HG02870 (cell line): ENCODE measurements at regions not wholly inside any gene's neighbourhood (a gene's known extent, or its start where the extent isn't known, plus 50 kb on each side); places are given as distances from the start of the nearest gene placed in this dataset.

ENCODE experiments used
- ATAC-seq: cut with Tn5 transposase; IDR thresholded peaks from one replicate; pipeline ENCODE4 v1.9.1; 2021; ENCODE audit warnings: mild to moderate bottlenecking, moderate library complexity; ENCODE audit not compliant: unreplicated experiment

DNA sequence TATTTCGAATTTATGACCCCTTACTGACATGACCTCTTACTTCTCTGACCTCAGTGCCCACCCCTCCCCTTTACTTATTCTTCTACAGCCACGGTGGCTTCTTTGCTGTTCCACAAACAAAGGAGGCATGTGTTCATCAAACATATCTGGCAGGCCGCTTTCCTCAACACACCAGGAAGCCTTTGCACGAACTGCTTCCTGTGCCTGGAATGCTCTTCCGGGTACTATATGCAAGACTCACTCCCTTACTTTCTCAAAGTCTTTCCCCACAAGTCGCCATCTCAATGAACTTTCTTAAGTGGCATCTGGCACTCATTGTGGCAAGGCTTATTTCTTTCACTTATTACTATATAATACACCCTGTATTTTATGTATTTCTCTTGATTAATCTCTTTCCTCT, 351.5 kb upstream of the DDX53 start:
- ATAC-seq: no peak

DNA sequence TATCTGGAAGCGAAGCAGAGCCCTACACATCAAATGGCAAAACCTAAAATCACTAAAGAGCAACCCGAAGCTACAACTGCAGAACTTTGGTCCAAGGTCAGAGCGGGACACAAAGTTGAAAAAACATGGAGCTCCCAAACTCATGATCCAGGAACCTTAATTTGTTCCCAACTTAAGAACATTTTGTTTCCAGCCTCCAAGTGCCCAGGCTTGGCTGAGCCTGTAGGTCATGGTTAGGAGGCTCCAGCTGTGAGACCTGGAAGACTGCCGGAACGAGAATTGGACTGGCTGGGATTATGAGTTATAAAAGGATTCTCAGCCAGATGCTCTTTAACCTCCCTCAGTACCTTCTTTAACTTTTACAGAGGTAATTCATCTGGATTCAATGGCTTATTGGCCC, 349.1 kb upstream of the DDX53 start:
- ATAC-seq: no peak

DNA sequence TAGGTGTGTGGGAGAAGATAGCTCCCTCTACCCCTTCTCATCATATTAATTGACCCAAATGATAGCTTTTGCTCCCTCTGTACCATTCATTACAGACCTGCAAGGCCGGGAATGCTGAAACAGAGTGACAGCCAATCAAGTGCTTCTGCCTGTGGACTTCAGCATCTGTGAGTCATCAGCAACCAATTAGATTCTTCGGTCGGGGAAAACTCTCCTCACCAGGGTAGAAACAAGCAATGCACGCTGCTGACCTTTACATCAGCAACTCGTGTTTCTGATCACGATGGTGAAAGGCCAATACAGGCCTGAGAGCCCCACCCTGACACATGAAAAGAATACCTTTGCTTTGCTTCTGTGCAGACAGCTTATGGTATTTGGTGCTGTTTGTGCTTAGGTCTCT, 347.2 kb upstream of the DDX53 start:
- no peak for ATAC-seq

DNA sequence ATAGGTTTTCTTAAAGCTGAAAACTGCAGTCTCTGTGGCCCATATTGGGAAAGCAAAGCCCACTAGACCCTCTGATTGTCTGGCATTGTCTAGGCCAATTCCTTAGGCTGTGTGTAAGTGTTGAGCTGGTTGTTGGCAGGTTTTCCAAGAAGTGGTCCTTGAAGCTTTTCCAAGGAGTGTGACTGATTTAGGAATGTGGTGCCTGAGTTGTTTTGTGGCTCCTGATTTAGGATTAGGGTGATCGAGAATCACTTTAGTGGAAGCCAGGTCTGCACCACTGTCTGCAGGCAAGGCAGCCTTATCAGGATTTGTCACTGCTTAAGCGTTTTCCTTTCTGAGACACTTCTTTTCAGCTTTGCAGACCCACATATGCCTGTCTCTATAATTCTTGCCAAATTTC, 339.0 kb upstream of the DDX53 start:
- ATAC-seq: no peak

DNA sequence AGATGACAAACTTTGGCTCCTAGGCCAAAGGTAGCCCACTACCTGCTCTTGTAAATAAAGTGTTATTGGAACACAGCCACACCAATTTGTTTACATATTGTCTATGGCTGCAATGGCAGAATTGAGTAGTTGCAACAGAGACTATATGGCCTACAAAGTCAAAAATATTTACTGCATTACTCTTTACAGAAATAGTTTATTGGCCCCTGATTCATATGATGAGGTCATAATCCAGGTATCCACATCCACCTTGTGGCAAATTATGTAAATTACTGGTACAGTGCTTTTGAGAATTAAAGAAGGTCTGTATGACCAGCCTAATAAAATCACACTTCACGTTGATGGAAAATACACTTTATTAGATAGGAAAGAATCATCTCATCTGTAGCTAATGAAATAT, 337.0 kb upstream of the DDX53 start:
- ATAC-seq: no peak

DNA sequence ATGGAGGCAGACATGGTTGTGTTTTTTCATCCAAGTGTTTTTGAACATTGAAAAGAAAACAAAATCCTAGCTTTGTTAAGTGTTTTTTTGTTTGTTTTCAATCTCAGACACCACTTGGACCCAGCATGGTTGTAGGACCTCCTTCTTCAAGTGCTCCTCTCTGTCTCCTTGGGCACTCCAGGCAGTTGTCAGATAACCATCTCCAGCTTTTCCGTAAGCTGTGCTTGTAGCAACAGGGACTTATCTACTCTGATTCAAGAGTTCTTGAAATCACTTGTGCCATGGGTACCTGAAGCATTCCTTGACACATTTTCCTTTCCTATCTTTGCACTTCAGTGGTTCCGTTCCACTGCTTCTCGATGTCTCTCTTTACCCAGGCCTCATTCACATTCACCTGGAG, 334.9 kb upstream of the DDX53 start:
- ATAC-seq: no peak

DNA sequence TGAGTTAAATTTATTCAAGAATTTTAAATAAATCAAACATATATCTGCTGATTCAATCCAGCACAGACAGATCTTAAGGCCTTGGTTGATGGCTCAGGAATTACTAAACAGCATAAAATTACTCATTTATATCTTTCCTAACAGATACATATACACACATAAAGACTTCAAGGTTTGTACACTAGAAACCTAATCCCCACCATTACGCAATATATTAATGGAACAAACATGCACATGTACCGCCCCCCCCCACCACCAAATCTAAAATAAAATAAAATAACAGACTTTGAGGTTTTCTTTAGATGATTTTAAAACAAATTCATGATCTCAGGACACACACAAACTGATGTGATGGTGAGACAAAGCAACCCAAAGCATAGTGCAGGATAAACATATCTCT, 333.9 kb upstream of the DDX53 start:
- no peak for ATAC-seq

DNA sequence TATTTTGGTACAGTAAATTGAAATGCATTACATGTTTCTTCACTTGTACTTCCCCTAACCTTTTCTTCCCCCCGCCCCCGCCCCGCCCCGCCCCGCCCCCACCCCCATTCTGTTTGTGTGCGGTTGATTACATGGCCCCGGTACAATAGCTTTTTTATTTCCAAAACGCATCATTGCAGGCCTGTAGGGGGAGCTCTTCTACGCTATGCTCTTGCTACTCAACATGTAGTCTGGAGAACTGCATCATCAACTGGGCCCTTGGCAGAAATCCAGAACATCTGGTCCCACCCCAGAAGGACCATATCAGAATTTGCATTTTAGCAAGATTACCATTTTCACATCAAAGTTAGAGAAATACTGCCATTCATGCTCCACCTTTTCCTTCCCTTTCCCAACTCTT, 333.3 kb upstream of the DDX53 start:
- ATAC-seq: no peak

DNA sequence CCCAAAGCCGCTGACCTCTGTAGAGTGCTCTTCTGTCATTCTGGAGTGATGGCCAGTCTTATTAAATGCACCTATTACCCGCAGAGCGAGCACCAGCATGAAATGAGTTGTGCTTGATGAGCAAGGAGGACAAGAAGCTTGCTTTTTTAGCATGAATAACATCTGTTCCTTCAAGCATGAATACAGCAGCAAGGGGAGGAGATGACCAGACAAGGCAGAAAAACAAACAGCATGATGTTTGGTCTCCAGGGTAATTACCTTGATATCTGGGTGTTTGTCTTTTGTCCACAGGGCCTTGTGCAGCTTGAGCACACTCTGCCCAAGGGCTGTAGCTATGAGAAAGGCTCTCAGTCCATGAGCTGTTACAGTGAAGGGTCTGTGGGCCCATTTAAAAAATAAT, 324.8 kb upstream of the DDX53 start:
- no peak for ATAC-seq

DNA sequence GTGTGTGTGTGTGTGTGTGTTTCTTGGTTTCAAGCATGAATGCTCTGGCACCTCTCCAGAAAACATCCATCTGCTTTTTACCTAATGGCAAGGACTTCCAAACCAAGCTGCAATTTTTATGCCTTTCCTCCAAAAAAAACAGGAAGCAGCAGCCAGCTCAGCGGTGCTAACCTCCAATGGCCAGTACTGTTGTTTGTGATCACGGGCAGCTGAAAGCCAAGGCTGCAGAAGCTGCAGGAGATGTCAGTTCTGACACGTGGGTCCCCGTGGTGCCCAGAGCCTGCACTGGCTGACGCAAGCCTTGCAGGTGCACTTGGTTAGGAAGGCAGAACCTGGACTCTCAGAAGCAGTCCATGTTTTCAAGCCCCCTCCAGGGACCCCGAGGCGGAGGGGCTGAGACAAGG, 313.6 kb upstream of the DDX53 start:
- no peak for ATAC-seq

DNA sequence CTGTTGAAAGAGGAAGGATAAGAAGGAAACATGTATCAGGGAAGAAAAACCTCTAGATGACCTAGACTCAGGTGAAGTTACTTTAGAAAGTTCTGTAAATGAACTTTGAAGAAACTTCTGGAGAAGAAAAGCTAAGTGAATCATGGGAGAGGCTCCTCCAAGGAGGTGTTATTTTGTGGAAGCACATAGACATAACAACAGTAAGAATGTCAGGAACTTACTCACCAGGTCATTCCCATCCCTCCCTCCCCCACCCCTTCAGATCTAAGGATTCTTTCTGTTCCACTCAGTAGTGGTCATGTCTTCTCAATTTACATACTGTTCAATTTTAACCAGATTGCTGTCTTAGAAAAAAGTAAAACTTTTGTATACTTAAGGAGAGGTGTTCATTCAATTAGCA, 310.5 kb upstream of the DDX53 start:
- ATAC-seq: no peak

DNA sequence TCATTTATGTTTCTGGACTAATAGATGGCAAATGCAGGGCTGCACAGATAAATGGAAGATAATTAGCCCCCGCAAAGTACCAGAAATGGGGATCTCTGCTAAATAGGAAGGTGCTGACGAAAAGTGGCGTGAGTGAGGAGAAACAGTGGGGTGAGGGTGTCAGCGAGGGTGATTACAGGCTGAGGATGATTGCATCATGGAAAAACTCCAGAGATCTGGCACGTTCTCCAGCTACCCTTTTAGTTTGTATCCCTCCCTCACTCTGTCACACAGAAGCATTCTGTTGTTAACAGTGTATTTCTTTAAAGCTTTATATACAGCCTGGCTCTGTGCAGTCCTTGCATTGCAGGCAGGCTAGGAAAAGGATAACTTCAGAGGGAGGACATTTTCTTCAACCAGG, 309.6 kb upstream of the DDX53 start:
- ATAC-seq: no peak

DNA sequence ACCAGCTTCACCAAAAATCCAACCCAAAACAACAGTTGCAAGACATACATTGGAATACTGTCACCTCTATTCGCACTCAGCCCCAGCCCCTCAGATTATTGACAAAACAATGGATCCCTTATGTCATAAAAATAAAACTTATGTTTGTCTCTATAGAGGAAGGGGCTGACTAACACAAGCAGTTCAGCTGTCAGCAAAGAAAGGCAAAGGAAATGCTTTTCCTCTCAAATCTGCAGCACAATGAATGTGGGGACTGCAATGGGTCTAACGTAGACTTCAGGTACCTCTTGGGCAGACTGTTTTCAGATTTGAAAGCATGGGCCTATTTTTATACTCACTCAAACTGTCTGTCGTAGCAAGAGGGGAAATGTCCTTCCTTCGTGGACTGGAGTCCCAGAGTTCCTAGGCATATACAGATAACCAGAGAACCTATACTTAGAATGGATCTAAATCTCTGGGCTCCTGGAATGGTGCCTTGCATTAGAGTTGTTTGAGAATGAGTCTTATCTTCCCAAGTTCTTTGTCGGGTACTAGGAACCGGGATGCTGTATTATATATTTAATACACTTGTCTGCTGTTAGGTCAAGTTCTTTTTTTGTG, 307.7 kb upstream of the DDX53 start:
- no peak for ATAC-seq

DNA sequence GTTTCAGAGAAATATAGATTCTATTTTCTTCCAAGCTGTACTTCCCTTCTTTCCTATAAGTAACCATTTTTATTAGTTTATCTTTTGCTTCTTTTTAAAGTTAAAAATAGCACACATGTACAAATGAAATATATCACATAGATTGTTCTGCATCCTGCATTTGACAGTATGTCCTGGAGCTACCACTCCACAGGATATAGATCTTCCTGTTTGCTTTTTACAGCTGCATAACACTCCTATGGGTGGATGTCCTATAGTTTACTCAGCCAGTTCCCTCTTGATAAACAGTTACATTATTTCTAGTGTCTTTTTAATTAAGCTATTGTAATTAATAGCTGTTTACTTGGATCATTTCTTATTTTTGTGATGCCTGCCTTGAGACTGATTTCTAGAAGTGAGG, 301.6 kb upstream of the DDX53 start:
- ATAC-seq: no peak

DNA sequence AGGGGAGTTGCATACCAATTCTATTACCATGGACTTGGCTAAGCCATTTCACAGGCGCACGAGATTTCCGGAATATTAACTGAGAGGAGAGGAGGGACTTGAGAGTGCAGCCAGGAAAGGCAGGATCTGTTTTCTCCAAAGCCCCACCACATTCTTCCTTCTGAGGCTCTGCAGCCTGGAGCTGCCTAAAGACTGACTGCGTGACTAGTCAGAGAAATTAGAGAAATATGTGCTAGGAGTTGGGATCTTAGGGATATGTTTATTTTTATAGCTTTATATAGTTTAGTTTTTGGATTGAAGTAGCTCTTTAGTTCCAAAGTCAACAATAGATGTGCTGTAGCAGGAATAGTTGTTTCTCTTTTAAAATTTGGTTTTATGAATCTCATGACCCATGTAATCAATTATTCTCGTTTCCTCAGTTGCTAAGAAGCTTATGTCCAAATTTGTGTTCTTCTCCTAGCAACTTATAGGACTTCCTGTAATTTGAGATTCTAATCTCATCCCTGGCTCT, 300.1 kb upstream of the DDX53 start:
- no peak for ATAC-seq

DNA sequence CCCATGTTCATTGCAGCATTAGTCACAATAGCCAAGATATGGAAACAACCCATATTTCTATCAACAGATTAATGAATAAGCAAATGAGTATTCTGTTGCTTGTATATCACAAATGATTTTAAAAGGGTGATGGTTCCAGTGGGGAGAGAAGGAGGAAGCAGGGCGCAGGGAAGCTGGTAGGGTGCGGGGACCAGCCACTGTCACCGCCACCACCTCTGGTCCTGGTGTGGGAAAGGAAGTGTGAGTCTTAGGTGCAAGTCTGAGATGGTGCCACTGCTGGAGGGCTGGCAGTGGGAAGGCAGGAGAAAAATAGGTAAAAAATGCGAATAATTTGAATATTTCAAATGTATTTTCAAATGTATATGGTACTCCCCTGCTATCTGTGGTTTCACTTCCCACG, 286.8 kb upstream of the DDX53 start:
- no peak for ATAC-seq

DNA sequence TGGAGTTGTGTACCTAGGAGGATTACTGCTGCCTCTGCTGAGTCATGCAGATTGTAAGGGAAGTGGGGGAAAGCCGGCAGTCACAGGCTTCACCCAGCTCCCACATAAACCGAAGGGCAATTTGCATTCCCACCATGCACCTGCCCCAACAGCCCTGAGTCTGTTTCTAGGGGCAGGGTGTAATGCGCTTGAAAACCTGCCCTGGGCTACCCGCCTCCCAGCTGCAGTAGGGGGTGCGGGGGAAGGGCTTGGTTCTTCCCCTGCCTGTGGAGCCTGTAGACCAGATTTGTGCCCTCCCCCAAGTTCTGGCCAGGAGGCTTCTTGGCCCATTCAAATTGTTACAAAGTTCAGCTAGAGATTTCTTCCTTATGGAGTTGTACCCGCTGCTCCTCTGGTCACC, 269.2 kb upstream of the DDX53 start:
- no peak for ATAC-seq

DNA sequence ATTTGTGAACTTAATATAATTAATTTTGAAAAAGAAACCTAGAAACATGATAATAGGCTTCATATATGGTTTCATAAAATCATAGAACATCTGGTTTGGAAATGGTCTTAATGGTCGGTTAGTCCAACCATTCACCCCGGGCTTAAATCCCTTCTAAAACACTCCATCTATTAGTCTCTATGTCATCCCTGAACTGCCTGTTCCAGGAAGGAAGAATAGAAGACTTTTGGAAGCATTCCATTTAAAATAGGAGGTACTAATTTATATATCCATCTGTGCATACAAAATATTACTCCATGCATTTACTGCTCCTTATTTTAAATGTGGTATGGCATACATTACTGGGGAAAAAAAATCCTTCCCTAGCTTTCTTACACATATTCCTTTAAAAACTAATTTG, 262.2 kb upstream of the DDX53 start:
- ATAC-seq: no peak

DNA sequence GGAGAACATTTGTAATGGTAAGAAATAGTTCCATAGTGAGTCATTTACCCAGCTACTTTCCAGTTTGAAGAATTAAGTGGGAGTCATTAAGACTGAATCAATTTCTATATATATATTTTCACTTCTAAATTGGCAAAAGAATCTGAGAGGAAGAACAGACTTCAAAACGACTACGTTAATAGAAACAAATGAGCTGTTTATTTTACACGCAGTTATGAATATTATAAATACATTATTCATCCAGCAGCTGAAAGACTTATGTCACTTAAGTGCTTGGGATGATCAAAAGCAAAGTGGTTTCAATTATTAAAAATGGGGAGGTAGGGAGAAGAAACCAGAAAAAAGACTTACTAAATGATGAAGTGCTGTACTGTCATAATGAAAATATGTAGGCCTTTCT, 260.5 kb upstream of the DDX53 start:
- ATAC-seq: no peak

DNA sequence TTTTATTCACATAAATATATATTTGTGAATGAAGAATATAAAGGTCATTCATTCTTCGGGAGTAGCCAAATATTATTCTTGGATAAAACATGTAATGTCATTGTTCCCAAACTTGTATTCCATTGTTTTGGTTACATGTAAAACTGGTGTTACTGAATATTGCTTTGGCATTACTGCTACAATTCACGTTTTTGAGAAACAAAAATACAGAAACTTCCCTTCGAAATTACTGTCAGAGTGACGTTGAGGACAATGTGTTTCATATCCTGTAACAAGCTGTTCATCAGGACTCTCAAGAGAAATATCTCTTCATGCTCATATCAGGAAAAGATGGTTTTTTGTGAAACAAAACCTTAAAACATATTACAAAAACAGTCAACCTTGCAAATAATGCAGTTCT, 258.9 kb upstream of the DDX53 start:
- no peak for ATAC-seq

DNA sequence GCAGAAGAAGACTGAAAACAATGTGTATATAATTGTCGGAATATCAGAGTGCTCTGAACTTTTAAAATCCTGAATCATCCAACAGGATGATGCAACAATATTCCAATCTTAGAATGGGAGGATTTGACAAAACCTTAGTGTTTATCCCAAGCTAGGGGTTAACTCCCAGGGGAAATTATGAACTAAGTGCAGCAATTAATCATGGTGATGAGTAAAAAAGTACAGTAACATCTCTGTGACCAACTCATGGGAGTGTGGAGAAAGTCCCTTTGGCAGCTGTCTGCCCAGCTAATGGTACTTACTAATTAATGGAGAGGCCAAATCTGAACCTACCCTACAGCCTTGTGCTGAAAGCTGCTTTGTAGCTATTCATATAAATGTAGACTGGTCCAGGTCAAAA, 257.6 kb upstream of the DDX53 start:
- no peak for ATAC-seq

DNA sequence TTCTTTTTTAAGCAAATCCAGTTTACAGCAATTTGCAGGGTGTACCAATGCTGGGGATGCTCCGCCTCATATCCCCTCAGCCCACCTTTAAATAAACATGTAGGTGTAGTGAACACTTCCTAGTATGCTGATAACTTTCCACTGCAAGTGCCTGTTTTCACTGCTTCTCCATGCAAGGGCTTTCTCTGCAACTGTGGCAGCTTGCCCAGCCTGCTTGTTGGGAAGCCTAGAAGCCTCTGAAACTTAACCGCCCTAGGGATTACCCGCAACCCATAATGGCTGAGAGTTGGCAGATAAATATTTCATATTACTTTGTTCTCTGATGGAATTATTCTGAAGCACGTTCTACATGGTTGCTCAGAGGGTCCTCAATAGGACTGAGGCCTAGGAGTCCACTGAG, 253.7 kb upstream of the DDX53 start:
- no peak for ATAC-seq
